Spleen (tissue), 7 donors: ENCODE measurements at regions not wholly inside any gene's neighbourhood (a gene's known extent, or its start where the extent isn't known, plus 50 kb on each side); places are given as distances from the start of the nearest gene placed in this dataset.

Source experiments
- POLR2A ChIP-seq, 3 donors: fragments of 450-650 bp; IDR thresholded peaks; one replicate each; pipeline ENCODE4 v1.5.1; 2017; ENCODE audit warnings: antibody characterized with exemption in 3 of 3, mild to moderate bottlenecking in 1 of 3
- POLR2AphosphoS5 ChIP-seq, 3 donors: sonication (generic); formaldehyde crosslinking; IDR thresholded peaks; one replicate each; pipeline ENCODE4 v1.5.1; 2017; ENCODE audit warnings: antibody characterized with exemption in 3 of 3
- TF ChIP-seq, protein P1 (sequence below), 11 experiments: fragments of 200-600 bp in 7 of 11; fragments of 450-650 bp in 4 of 11; sonication (generic) in 4 of 11; IDR thresholded peaks in 8 of 11; conservative IDR thresholded peaks in 3 of 11; 1 replicate in 7 of 11; 2 replicates in 4 of 11; pipeline versions ENCODE4 v1.4.0 to v1.8.0; 2016 to 2021; ENCODE audit warnings: antibody characterized with exemption in 11 of 11, inconsistent platforms in 4 of 11, mild to moderate bottlenecking in 1 of 11
- donor health status: DM: no; HTN: no; CAD: no; lungs with moderate emphysema.
- donor health status: DM: no; HTN: no; CAD: no.
- donor health status: DM: no; HTN: no; CAD: no.

DNA sequence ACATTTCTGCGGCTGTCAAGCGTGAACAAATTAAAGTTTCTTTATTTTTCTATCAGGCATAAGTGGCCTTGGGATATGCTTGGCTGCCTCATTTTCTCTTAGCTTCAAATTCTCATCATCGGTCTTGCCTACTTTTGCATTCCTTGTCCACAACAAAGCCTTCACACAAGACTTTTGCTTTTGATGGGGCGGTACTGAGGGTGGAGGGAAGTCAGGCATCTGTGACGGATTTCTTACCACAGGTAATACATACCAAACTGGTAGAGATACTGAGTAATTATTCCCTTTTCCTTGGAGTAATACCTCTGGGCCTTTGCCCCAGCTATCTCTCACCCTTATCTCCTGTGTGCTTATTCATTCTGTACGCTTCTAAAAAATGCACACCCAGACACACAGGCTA lies 468.3 kb upstream of the RGPD4 start:
- TF ChIP-seq, protein P1, sequence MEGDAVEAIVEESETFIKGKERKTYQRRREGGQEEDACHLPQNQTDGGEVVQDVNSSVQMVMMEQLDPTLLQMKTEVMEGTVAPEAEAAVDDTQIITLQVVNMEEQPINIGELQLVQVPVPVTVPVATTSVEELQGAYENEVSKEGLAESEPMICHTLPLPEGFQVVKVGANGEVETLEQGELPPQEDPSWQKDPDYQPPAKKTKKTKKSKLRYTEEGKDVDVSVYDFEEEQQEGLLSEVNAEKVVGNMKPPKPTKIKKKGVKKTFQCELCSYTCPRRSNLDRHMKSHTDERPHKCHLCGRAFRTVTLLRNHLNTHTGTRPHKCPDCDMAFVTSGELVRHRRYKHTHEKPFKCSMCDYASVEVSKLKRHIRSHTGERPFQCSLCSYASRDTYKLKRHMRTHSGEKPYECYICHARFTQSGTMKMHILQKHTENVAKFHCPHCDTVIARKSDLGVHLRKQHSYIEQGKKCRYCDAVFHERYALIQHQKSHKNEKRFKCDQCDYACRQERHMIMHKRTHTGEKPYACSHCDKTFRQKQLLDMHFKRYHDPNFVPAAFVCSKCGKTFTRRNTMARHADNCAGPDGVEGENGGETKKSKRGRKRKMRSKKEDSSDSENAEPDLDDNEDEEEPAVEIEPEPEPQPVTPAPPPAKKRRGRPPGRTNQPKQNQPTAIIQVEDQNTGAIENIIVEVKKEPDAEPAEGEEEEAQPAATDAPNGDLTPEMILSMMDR (IDR thresholded peaks at IDR 0.05 in 8 of 11, conservative IDR thresholded peaks at IDR 0.05 in 3 of 11): no peak
- TF ChIP-seq POLR2A (IDR thresholded peaks at IDR 0.05): no peak
- TF ChIP-seq POLR2AphosphoS5 (IDR thresholded peaks at IDR 0.05): no peak
